NB4 (cell line): ENCODE measurements at regions not wholly inside any gene's neighbourhood (a gene's known extent, or its start where the extent isn't known, plus 50 kb on each side); places are given as distances from the start of the nearest gene placed in this dataset.

Experiments used
- CTCF ChIP-seq: IDR thresholded peaks from one replicate; pipeline ENCODE4 v1.5.1; 2012; ENCODE audit warnings: low read depth, low read length
- MAX ChIP-seq: IDR thresholded peaks from 2 replicates; pipeline ENCODE4 v1.6.1; 2011; ENCODE audit warnings: low read depth, low read length
- MYC ChIP-seq: IDR thresholded peaks from 2 replicates; pipeline ENCODE4 v1.6.1; 2011; ENCODE audit warnings: low read depth, low read length
- POLR2A ChIP-seq: IDR thresholded peaks from 2 replicates; pipeline ENCODE4 v1.6.1; 2011; ENCODE audit warnings: mild to moderate bottlenecking; ENCODE audit not compliant: insufficient read length; ENCODE audit errors: extremely low read depth

GRCh38 chr16:50472472-50472871 lies 75.7 kb upstream of the NKD1 start:
- TF ChIP-seq MAX: no peak
- TF ChIP-seq POLR2A: no peak
- TF ChIP-seq CTCF: no peak
- no peak for TF ChIP-seq MYC
